ENCODE measurements at regions not wholly inside any gene's neighbourhood (a gene's known extent, or its start where the extent isn't known, plus 50 kb on each side); places are given as distances from the start of the nearest gene placed in this dataset.

- Histone ChIP-seq H3K9ac (ENCODE audit: low read depth, low read length) (no peak overlapping the region), H3K9me3 (ENCODE audit: insufficient read depth, low read depth, low read length) (no peaks in the 10 kb centered on the region), H3K27me3 (ENCODE audit: insufficient read depth, low read length) (no peaks in the 10 kb centered on the region), H3K27ac (ENCODE audit: low read length) (no peak overlapping the region), H3K36me3 (ENCODE audit: insufficient read depth, low read depth, low read length) (no peaks in the 10 kb centered on the region), H3K4me3 (ENCODE audit: low read length) (no peak overlapping the region), H3K4me1 (ENCODE audit: insufficient read depth, low read length) (peaks cover 2% of the 10 kb centered on the region; the same call in 1 of the 2 replicates)
Observed at GRCh38 chr1:83641206-83641658, 357.7 kb downstream of the TTLL7 start.

GRCh38 chr1:83639785-83640184 lies 359.1 kb downstream of the TTLL7 start:
- Histone ChIP-seq H3K4me1 (ENCODE audit: insufficient read depth, low read length) (peaks cover 2% of the 10 kb centered on the region; the same call in 1 of the 2 replicates), H3K9ac (ENCODE audit: low read depth, low read length) (no peak overlapping the region), H3K27ac (ENCODE audit: low read length) (no peak overlapping the region), H3K9me3 (ENCODE audit: insufficient read depth, low read depth, low read length) (no peaks in the 10 kb centered on the region), H3K4me3 (ENCODE audit: low read length) (no peak overlapping the region), H3K27me3 (ENCODE audit: insufficient read depth, low read length) (no peaks in the 10 kb centered on the region), H3K36me3 (ENCODE audit: insufficient read depth, low read depth, low read length) (no peaks in the 10 kb centered on the region)

GRCh38 chr1:83637586-83637985 lies 361.3 kb downstream of the TTLL7 start:
- peaks cover 2% of the 10 kb centered on the region; the same call in 1 of the 2 replicates for H3K4me1 ChIP-seq (ENCODE audit: insufficient read depth, low read length)
- no peaks in the 10 kb centered on the region for H3K9me3 ChIP-seq (ENCODE audit: insufficient read depth, low read depth, low read length)

GRCh38 chr1:83637009-83637408 lies 361.9 kb downstream of the TTLL7 start:
- H3K27ac ChIP-seq (ENCODE audit: low read length): no peak overlapping the region
- no peak overlapping the region for H3K4me3 ChIP-seq (ENCODE audit: low read length)
- H3K9me3 ChIP-seq (ENCODE audit: insufficient read depth, low read depth, low read length): no peaks in the 10 kb centered on the region
- H3K9ac ChIP-seq (ENCODE audit: low read depth, low read length): no peak overlapping the region
- peaks cover 2% of the 10 kb centered on the region; the same call in 1 of the 2 replicates for H3K4me1 ChIP-seq (ENCODE audit: insufficient read depth, low read length)
- no peaks in the 10 kb centered on the region for H3K36me3 ChIP-seq (ENCODE audit: insufficient read depth, low read depth, low read length)
- no peaks in the 10 kb centered on the region for H3K27me3 ChIP-seq (ENCODE audit: insufficient read depth, low read length)

More at GRCh38 chr1:83637586-83637985, 361.3 kb downstream of the TTLL7 start:
- H3K27me3 ChIP-seq (ENCODE audit: insufficient read depth, low read length): no peaks in the 10 kb centered on the region
- no peak overlapping the region for H3K27ac ChIP-seq (ENCODE audit: low read length)
- no peak overlapping the region for H3K9ac ChIP-seq (ENCODE audit: low read depth, low read length)
- no peaks in the 10 kb centered on the region for H3K36me3 ChIP-seq (ENCODE audit: insufficient read depth, low read depth, low read length)
- H3K4me3 ChIP-seq (ENCODE audit: low read length): no peak overlapping the region

- Histone ChIP-seq H3K9me3 (ENCODE audit: insufficient read depth, low read depth, low read length) (no peaks in the 10 kb centered on the region), H3K27me3 (ENCODE audit: insufficient read depth, low read length) (no peaks in the 10 kb centered on the region), H3K4me3 (ENCODE audit: low read length) (no peak overlapping the region), H3K36me3 (ENCODE audit: insufficient read depth, low read depth, low read length) (no peaks in the 10 kb centered on the region), H3K4me1 (ENCODE audit: insufficient read depth, low read length) (no peaks in the 10 kb centered on the region), H3K9ac (ENCODE audit: low read depth, low read length) (no peak overlapping the region), H3K27ac (ENCODE audit: low read length) (no peak overlapping the region)
Observed at GRCh38 chr1:83632906-83633305, 366.0 kb downstream of the TTLL7 start.

- Histone ChIP-seq H3K36me3 (ENCODE audit: insufficient read depth, low read depth, low read length) (no peaks in the 10 kb centered on the region), H3K4me1 (ENCODE audit: insufficient read depth, low read length) (0 out of 2 replicates have a peak, but pooled peaks cover under 1% of the 10 kb centered on the region), H3K27me3 (ENCODE audit: insufficient read depth, low read length) (no peaks in the 10 kb centered on the region), H3K9me3 (ENCODE audit: insufficient read depth, low read depth, low read length) (no peaks in the 10 kb centered on the region), H3K27ac (ENCODE audit: low read length) (no peak overlapping the region), H3K4me3 (ENCODE audit: low read length) (no peak overlapping the region), H3K9ac (ENCODE audit: low read depth, low read length) (no peak overlapping the region)
Observed at GRCh38 chr1:83631851-83632250, 367.1 kb downstream of the TTLL7 start.

- Histone ChIP-seq H3K27ac (ENCODE audit: low read length) (no peak overlapping the region), H3K9me3 (ENCODE audit: insufficient read depth, low read depth, low read length) (no peaks in the 10 kb centered on the region)
Observed at GRCh38 chr1:83627045-83627444, 371.9 kb downstream of the TTLL7 start.

GRCh38 chr1:83626603-83627002 lies 372.3 kb downstream of the TTLL7 start:
- Histone ChIP-seq H3K9me3 (ENCODE audit: insufficient read depth, low read depth, low read length) (no peaks in the 10 kb centered on the region), H3K4me3 (ENCODE audit: low read length) (no peak overlapping the region), H3K4me1 (ENCODE audit: insufficient read depth, low read length) (peaks cover 6% of the 10 kb centered on the region; the same call in 1 of the 2 replicates), H3K9ac (ENCODE audit: low read depth, low read length) (no peak overlapping the region), H3K27ac (ENCODE audit: low read length) (no peak overlapping the region), H3K27me3 (ENCODE audit: insufficient read depth, low read length) (no peaks in the 10 kb centered on the region), H3K36me3 (ENCODE audit: insufficient read depth, low read depth, low read length) (no peaks in the 10 kb centered on the region)

More at GRCh38 chr1:83627045-83627444, 371.9 kb downstream of the TTLL7 start:
- peaks cover 6% of the 10 kb centered on the region; the same call in 1 of the 2 replicates for H3K4me1 ChIP-seq (ENCODE audit: insufficient read depth, low read length)
- no peak overlapping the region for H3K4me3 ChIP-seq (ENCODE audit: low read length)
- H3K27me3 ChIP-seq (ENCODE audit: insufficient read depth, low read length): no peaks in the 10 kb centered on the region
- no peak overlapping the region for H3K9ac ChIP-seq (ENCODE audit: low read depth, low read length)
- H3K36me3 ChIP-seq (ENCODE audit: insufficient read depth, low read depth, low read length): no peaks in the 10 kb centered on the region

- no peaks in the 10 kb centered on the region for H3K9me3 ChIP-seq (ENCODE audit: insufficient read depth, low read depth, low read length)
- no peak overlapping the region for H3K4me3 ChIP-seq (ENCODE audit: low read length)
- H3K27ac ChIP-seq (ENCODE audit: low read length): no peak overlapping the region
- H3K9ac ChIP-seq (ENCODE audit: low read depth, low read length): no peak overlapping the region
- no peaks in the 10 kb centered on the region for H3K27me3 ChIP-seq (ENCODE audit: insufficient read depth, low read length)
- H3K4me1 ChIP-seq (ENCODE audit: insufficient read depth, low read length): peaks cover 6% of the 10 kb centered on the region; the same call in 1 of the 2 replicates
- H3K36me3 ChIP-seq (ENCODE audit: insufficient read depth, low read depth, low read length): no peaks in the 10 kb centered on the region
Observed at GRCh38 chr1:83625646-83626045, 373.3 kb downstream of the TTLL7 start.

GRCh38 chr1:83620016-83620415 lies 378.9 kb downstream of the TTLL7 start:
- Histone ChIP-seq H3K27ac (ENCODE audit: low read length) (no peak overlapping the region), H3K36me3 (ENCODE audit: insufficient read depth, low read depth, low read length) (no peaks in the 10 kb centered on the region), H3K27me3 (ENCODE audit: insufficient read depth, low read length) (no peaks in the 10 kb centered on the region), H3K9me3 (ENCODE audit: insufficient read depth, low read depth, low read length) (no peaks in the 10 kb centered on the region), H3K4me1 (ENCODE audit: insufficient read depth, low read length) (peaks cover 36% of the 10 kb centered on the region; the same call in 1 of the 2 replicates), H3K9ac (ENCODE audit: low read depth, low read length) (no peak overlapping the region), H3K4me3 (ENCODE audit: low read length) (no peak overlapping the region)

- Histone ChIP-seq H3K4me3 (ENCODE audit: low read length) (no peak overlapping the region), H3K36me3 (ENCODE audit: insufficient read depth, low read depth, low read length) (no peaks in the 10 kb centered on the region), H3K27ac (ENCODE audit: low read length) (no peak overlapping the region), H3K9ac (ENCODE audit: low read depth, low read length) (no peak overlapping the region), H3K27me3 (ENCODE audit: insufficient read depth, low read length) (no peaks in the 10 kb centered on the region), H3K4me1 (ENCODE audit: insufficient read depth, low read length) (peaks cover 36% of the 10 kb centered on the region; the same call in 1 of the 2 replicates), H3K9me3 (ENCODE audit: insufficient read depth, low read depth, low read length) (no peaks in the 10 kb centered on the region)
Observed at GRCh38 chr1:83619170-83619896, 379.6 kb downstream of the TTLL7 start.

- Histone ChIP-seq H3K9me3 (ENCODE audit: insufficient read depth, low read depth, low read length) (no peaks in the 10 kb centered on the region), H3K4me3 (ENCODE audit: low read length) (no peak overlapping the region), H3K36me3 (ENCODE audit: insufficient read depth, low read depth, low read length) (no peaks in the 10 kb centered on the region), H3K4me1 (ENCODE audit: insufficient read depth, low read length) (peaks cover 36% of the 10 kb centered on the region; the same call in 1 of the 2 replicates), H3K27ac (ENCODE audit: low read length) (no peak overlapping the region), H3K9ac (ENCODE audit: low read depth, low read length) (peak overlapping the region; percentile 42; the same call in 1 of the 2 replicates), H3K27me3 (ENCODE audit: insufficient read depth, low read length) (no peaks in the 10 kb centered on the region)
Observed at GRCh38 chr1:83617883-83618282, 381.0 kb downstream of the TTLL7 start.
